IPS-15b (cell line): ENCODE measurements at regions not wholly inside any gene's neighbourhood (a gene's known extent, or its start where the extent isn't known, plus 50 kb on each side); places are given as distances from the start of the nearest gene placed in this dataset.
"Not testable (repeated sequence)": the region's sequence is repeated elsewhere in the genome, so short reads cannot be mapped to it uniquely, and the experiment has no call there.

Experiments used
- H3K27me3 ChIP-seq: one replicate; pipeline ENCODE4 v1.6.1; 2013; ENCODE audit warnings: low read length; ENCODE audit not compliant: control insufficient read depth, insufficient read depth
- H3K36me3 ChIP-seq: one replicate; pipeline ENCODE4 v1.6.1; 2013; ENCODE audit warnings: low read length; ENCODE audit not compliant: control insufficient read depth, insufficient read depth
- H3K4me1 ChIP-seq: one replicate; pipeline ENCODE4 v1.6.1; 2013; ENCODE audit warnings: mild to moderate bottlenecking, low read length; ENCODE audit not compliant: control insufficient read depth, insufficient read depth
- H3K4me3 ChIP-seq: one replicate; pipeline ENCODE4 v1.5.1; 2013; ENCODE audit warnings: low read depth, low read length
- H3K9ac ChIP-seq: one replicate; pipeline ENCODE4 v1.6.1; 2013; ENCODE audit warnings: low read depth, mild to moderate bottlenecking, low read length
- H3K9me3 ChIP-seq: one replicate; pipeline ENCODE4 v1.6.1; 2013; ENCODE audit warnings: mild to moderate bottlenecking, low read length; ENCODE audit not compliant: control insufficient read depth, insufficient read depth

- Histone ChIP-seq H3K9me3 (no peaks in the 10 kb centered on the region), H3K9ac (no peak overlapping the region), H3K4me1 (no peaks in the 10 kb centered on the region), H3K27me3 (no peaks in the 10 kb centered on the region), H3K4me3 (no peak overlapping the region), H3K36me3 (no peaks in the 10 kb centered on the region)
Observed at GRCh38 chr2:180882959-180883358, 97.4 kb upstream of the UBE2E3 start.

GRCh38 chr2:180876506-180876905 lies 103.9 kb upstream of the UBE2E3 start:
- H3K4me3 ChIP-seq, result no peak overlapping the region
- H3K4me1 ChIP-seq, result no peaks in the 10 kb centered on the region

GRCh38 chr2:180873219-180873618 lies 107.2 kb upstream of the UBE2E3 start:
- Histone ChIP-seq H3K4me3 (no peak overlapping the region), H3K36me3 (no peaks in the 10 kb centered on the region), H3K9me3 (no peaks in the 10 kb centered on the region), H3K4me1 (no peaks in the 10 kb centered on the region), H3K27me3 (no peaks in the 10 kb centered on the region), H3K9ac (no peak overlapping the region)

More at GRCh38 chr2:180876506-180876905, 103.9 kb upstream of the UBE2E3 start:
- Histone ChIP-seq H3K9me3 (no peaks in the 10 kb centered on the region), H3K9ac (no peak overlapping the region), H3K36me3 (no peaks in the 10 kb centered on the region), H3K27me3 (no peaks in the 10 kb centered on the region)

- H3K27me3 ChIP-seq, H3K9me3 ChIP-seq, H3K9ac ChIP-seq, H3K36me3 ChIP-seq, H3K4me1 ChIP-seq, H3K4me3 ChIP-seq: not testable (repeated sequence)
Observed at GRCh38 chr2:180872781-180873180, 107.6 kb upstream of the UBE2E3 start.

- Histone ChIP-seq H3K9me3 (no peaks in the 10 kb centered on the region), H3K27me3 (no peaks in the 10 kb centered on the region), H3K4me3 (no peak overlapping the region), H3K36me3 (no peaks in the 10 kb centered on the region), H3K4me1 (no peaks in the 10 kb centered on the region), H3K9ac (no peak overlapping the region)
Observed at GRCh38 chr2:180872255-180872654, 108.2 kb upstream of the UBE2E3 start.

- Histone ChIP-seq H3K36me3 (no peaks in the 10 kb centered on the region), H3K9ac (no peak overlapping the region), H3K4me3 (no peak overlapping the region), H3K27me3 (no peaks in the 10 kb centered on the region), H3K9me3 (no peaks in the 10 kb centered on the region), H3K4me1 (no peaks in the 10 kb centered on the region)
Observed at GRCh38 chr2:180871649-180872048, 108.8 kb upstream of the UBE2E3 start.

GRCh38 chr2:180849851-180850250 lies 130.6 kb upstream of the UBE2E3 start:
- no peaks in the 10 kb centered on the region for H3K36me3 ChIP-seq
- no peak overlapping the region for H3K4me3 ChIP-seq
- H3K9ac ChIP-seq, result no peak overlapping the region
- H3K9me3 ChIP-seq, result no peaks in the 10 kb centered on the region
- no peaks in the 10 kb centered on the region for H3K4me1 ChIP-seq
- H3K27me3 ChIP-seq, result no peaks in the 10 kb centered on the region

GRCh38 chr2:180848393-180848792 lies 132.0 kb upstream of the UBE2E3 start:
- no peaks in the 10 kb centered on the region for H3K27me3 ChIP-seq
- H3K36me3 ChIP-seq, result no peaks in the 10 kb centered on the region
- H3K4me1 ChIP-seq, result no peaks in the 10 kb centered on the region
- H3K4me3 ChIP-seq, result no peak overlapping the region
- H3K9ac ChIP-seq, result no peak overlapping the region
- no peaks in the 10 kb centered on the region for H3K9me3 ChIP-seq

- Histone ChIP-seq H3K4me3 (no peak overlapping the region), H3K9me3 (no peaks in the 10 kb centered on the region), H3K9ac (no peak overlapping the region), H3K36me3 (no peaks in the 10 kb centered on the region), H3K27me3 (no peaks in the 10 kb centered on the region), H3K4me1 (no peaks in the 10 kb centered on the region)
Observed at GRCh38 chr2:180846756-180847472, 133.5 kb upstream of the UBE2E3 start.

GRCh38 chr2:180842461-180842860 lies 137.9 kb upstream of the UBE2E3 start:
- no peak overlapping the region for H3K4me3 ChIP-seq
- no peaks in the 10 kb centered on the region for H3K9me3 ChIP-seq
- no peaks in the 10 kb centered on the region for H3K4me1 ChIP-seq
- H3K36me3 ChIP-seq, result no peaks in the 10 kb centered on the region
- no peak overlapping the region for H3K9ac ChIP-seq
- H3K27me3 ChIP-seq, result no peaks in the 10 kb centered on the region

- no peak overlapping the region for H3K4me3 ChIP-seq
- no peaks in the 10 kb centered on the region for H3K9me3 ChIP-seq
- no peak overlapping the region for H3K9ac ChIP-seq
- H3K4me1 ChIP-seq, result no peaks in the 10 kb centered on the region
- no peaks in the 10 kb centered on the region for H3K27me3 ChIP-seq
- H3K36me3 ChIP-seq, result no peaks in the 10 kb centered on the region
Observed at GRCh38 chr2:180840641-180841040, 139.8 kb upstream of the UBE2E3 start.

- Histone ChIP-seq H3K9me3 (no peaks in the 10 kb centered on the region), H3K36me3 (no peaks in the 10 kb centered on the region), H3K27me3 (no peaks in the 10 kb centered on the region), H3K4me1 (no peaks in the 10 kb centered on the region), H3K9ac (no peak overlapping the region), H3K4me3 (no peak overlapping the region)
Observed at GRCh38 chr2:180829836-180830235, 150.6 kb upstream of the UBE2E3 start.
